NT2/D1 (cell line): ENCODE measurements at regions not wholly inside any gene's neighbourhood (a gene's known extent, or its start where the extent isn't known, plus 50 kb on each side); places are given as distances from the start of the nearest gene placed in this dataset.

Experiments used
- DNase-seq: peaks from one replicate; pipeline ENCODE4 v3.0.0-alpha.2; 2011; ENCODE audit warnings: low read depth, low spot score
- H3K27me3 ChIP-seq: 2 replicates; pipeline ENCODE4 v1.6.0; 2011; ENCODE audit warnings: mild to moderate bottlenecking; ENCODE audit not compliant: insufficient read length, insufficient read depth
- H3K36me3 ChIP-seq: 2 replicates; pipeline ENCODE4 v1.6.1; 2011; ENCODE audit warnings: mild to moderate bottlenecking, low read length, mixed read lengths; ENCODE audit not compliant: insufficient read depth, insufficient read length
- H3K4me1 ChIP-seq: 2 replicates; pipeline ENCODE4 v1.5.1; 2011; ENCODE audit not compliant: insufficient read depth, insufficient read length
- H3K4me3 ChIP-seq: 2 replicates; pipeline ENCODE4 v1.5.1; 2011; ENCODE audit warnings: low read depth; ENCODE audit not compliant: insufficient read length
- H3K9ac ChIP-seq: 2 replicates; pipeline ENCODE4 v1.6.0; 2011; ENCODE audit warnings: low read depth; ENCODE audit not compliant: insufficient read length
- H3K9me3 ChIP-seq: 2 replicates; pipeline ENCODE4 v1.5.1; 2011; ENCODE audit warnings: mild to moderate bottlenecking, low read length; ENCODE audit not compliant: insufficient read depth
- SUZ12 ChIP-seq: IDR thresholded peaks from 2 replicates; pipeline ENCODE4 v1.6.1; 2011; ENCODE audit not compliant: insufficient read length, insufficient read depth; ENCODE audit errors: extremely low read depth
- YY1 ChIP-seq: IDR thresholded peaks from 2 replicates; pipeline ENCODE4 v1.6.1; 2011; ENCODE audit not compliant: insufficient read length, insufficient read depth
- ZNF274 ChIP-seq: IDR thresholded peaks from 2 replicates; pipeline ENCODE4 v1.6.1; 2011; ENCODE audit warnings: mild to moderate bottlenecking, low read depth, low read length

- Histone ChIP-seq H3K9ac (no peak overlapping the region), H3K4me1 (no peaks in the 10 kb centered on the region), H3K27me3 (no peaks in the 10 kb centered on the region), H3K4me3 (no peak overlapping the region), H3K36me3 (no peaks in the 10 kb centered on the region), H3K9me3 (no peaks in the 10 kb centered on the region)
- DNase-seq = no peak
- no peak for TF ChIP-seq ZNF274
- TF ChIP-seq SUZ12 = no peak
- no peak for TF ChIP-seq YY1
These were observed 693.6 kb downstream of the QKI start for GRCh38 chr6:164108092-164108491.

- Histone ChIP-seq H3K9me3 (no peaks in the 10 kb centered on the region), H3K9ac (no peak overlapping the region), H3K4me1 (no peaks in the 10 kb centered on the region), H3K27me3 (no peaks in the 10 kb centered on the region), H3K36me3 (no peaks in the 10 kb centered on the region), H3K4me3 (no peak overlapping the region)
- TF ChIP-seq YY1 = no peak
- no peak for DNase-seq
These were observed 692.9 kb downstream of the QKI start for GRCh38 chr6:164107297-164107995.

GRCh38 chr6:164106345-164106769 is 691.8 kb downstream of the QKI start:
- TF ChIP-seq YY1 = no peak
- no peak for TF ChIP-seq ZNF274
- TF ChIP-seq SUZ12 = no peak
- no peak for DNase-seq

GRCh38 chr6:164105705-164106104 is 691.2 kb downstream of the QKI start:
- H3K4me3 ChIP-seq = no peak overlapping the region
- no peak for DNase-seq
- no peaks in the 10 kb centered on the region for H3K36me3 ChIP-seq
- H3K4me1 ChIP-seq = no peaks in the 10 kb centered on the region
- no peak overlapping the region for H3K9ac ChIP-seq
- no peaks in the 10 kb centered on the region for H3K9me3 ChIP-seq
- H3K27me3 ChIP-seq = no peaks in the 10 kb centered on the region
- TF ChIP-seq SUZ12 (no peak), ZNF274 (no peak), YY1 (no peak)

More at GRCh38 chr6:164106345-164106769, 691.8 kb downstream of the QKI start:
- H3K9me3 ChIP-seq = no peaks in the 10 kb centered on the region
- no peak overlapping the region for H3K9ac ChIP-seq
- no peaks in the 10 kb centered on the region for H3K4me1 ChIP-seq
- H3K4me3 ChIP-seq = no peak overlapping the region
- H3K36me3 ChIP-seq = no peaks in the 10 kb centered on the region
- no peaks in the 10 kb centered on the region for H3K27me3 ChIP-seq

- Histone ChIP-seq H3K4me3 (no peak overlapping the region), H3K9me3 (no peaks in the 10 kb centered on the region), H3K4me1 (no peaks in the 10 kb centered on the region), H3K27me3 (no peaks in the 10 kb centered on the region), H3K36me3 (no peaks in the 10 kb centered on the region), H3K9ac (no peak overlapping the region)
- TF ChIP-seq ZNF274 (no peak), SUZ12 (no peak), YY1 (no peak)
- DNase-seq = no peak
These were observed 689.9 kb downstream of the QKI start for GRCh38 chr6:164104432-164104831.

GRCh38 chr6:164102693-164103092 is 688.2 kb downstream of the QKI start:
- Histone ChIP-seq H3K9me3 (no peaks in the 10 kb centered on the region), H3K36me3 (no peaks in the 10 kb centered on the region), H3K9ac (no peak overlapping the region), H3K27me3 (no peaks in the 10 kb centered on the region), H3K4me3 (no peak overlapping the region), H3K4me1 (no peaks in the 10 kb centered on the region)
- no peak for TF ChIP-seq SUZ12
- TF ChIP-seq YY1 = no peak
- no peak for TF ChIP-seq ZNF274
- DNase-seq = no peak

GRCh38 chr6:164101859-164102258 is 687.3 kb downstream of the QKI start:
- TF ChIP-seq YY1 (no peak), ZNF274 (no peak), SUZ12 (no peak)
- Histone ChIP-seq H3K4me1 (no peaks in the 10 kb centered on the region), H3K4me3 (no peak overlapping the region), H3K36me3 (no peaks in the 10 kb centered on the region), H3K9me3 (no peaks in the 10 kb centered on the region), H3K27me3 (no peaks in the 10 kb centered on the region), H3K9ac (no peak overlapping the region)
- DNase-seq = no peak
